ENCODE measurements at regions not wholly inside any gene's neighbourhood (a gene's known extent, or its start where the extent isn't known, plus 50 kb on each side); places are given as distances from the start of the nearest gene placed in this dataset.

- DNase-seq = peak in 1 of 2 donors; percentile 24
Measured at GRCh38 chr6:25041485-25042035, 105.8 kb upstream of the RIPOR2 start.

DNA sequence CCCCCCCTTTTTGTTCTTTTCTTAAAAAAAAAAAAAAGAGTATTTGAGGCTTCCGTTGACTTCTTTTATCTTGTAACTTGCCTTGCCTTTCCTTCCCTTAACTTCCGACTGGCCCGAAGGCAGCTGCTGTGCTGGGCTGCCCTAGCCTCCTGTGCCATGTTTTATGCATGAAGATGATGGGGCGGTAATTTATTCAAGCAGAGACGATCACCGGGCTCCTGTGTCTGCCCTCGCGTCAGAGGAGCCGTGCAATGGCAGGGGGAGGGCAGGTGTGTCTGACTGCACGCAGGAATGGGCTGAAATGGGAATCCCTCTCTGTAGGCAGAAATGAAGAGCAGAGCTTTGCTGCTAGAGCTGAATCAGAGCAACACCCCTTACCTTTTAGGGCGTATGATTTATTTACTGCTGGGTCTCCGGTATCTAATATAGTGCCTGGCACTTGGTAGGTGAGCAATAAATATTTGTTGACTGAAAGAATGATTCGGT lies 106.3 kb upstream of the RIPOR2 start:
- peak; percentile 47 to 51 for DNase-seq

DNA sequence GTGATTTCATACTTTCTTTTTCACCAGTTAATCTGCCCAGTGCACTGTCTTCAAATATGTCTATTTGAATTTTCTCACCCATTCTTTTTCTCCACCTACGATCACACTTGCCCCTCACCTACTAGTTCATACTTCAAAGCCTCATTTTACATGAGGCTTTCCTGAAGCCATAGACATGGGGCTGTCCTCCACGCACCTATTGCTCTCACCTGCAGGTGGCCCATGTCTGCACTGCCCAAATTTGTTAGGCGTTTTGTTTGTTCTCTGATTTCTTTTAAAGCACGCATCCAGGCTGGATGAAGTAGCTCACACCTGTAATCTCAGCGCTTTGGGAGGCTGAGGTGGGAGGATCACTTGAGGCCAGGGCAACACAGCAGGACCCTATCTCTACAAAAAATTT lies 106.8 kb upstream of the RIPOR2 start:
- peak in 1 of 2 donors; percentile 25 for DNase-seq

DNA sequence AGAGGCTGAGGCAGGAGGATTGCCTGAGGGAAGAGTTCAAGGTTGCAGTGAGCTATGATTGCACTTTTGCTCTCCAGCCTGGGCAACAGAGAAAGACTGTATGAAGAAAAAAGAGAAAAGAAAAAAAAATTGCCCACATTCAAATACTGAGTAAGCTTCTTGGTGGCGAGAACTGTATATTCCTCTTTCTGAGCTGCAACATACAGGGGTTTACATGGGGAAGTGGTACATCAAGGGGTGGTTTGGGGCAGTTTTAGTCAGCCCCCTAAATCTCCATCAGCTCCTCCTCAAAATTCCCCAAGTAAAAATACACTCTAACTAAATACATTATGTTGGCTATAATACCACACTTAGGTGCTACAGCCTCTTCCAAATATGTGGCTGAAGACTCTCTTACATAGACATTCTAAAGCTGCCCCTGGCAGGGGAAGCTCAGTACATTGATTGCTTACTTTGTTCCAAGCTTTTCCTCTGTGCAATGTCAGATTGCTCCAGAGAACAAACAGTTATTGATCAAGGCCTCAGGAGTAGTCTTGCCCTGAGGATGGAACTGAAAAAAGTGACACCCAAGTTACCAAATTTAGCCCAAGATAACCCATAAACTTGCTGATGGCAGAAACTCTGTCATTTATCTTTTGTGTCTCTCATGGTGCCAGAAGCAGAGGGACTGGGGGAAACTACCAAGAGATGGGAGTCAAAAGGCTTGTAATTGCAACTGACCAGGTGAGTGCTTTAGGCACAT lies 107.4 kb upstream of the RIPOR2 start:
- no peak for DNase-seq

DNA sequence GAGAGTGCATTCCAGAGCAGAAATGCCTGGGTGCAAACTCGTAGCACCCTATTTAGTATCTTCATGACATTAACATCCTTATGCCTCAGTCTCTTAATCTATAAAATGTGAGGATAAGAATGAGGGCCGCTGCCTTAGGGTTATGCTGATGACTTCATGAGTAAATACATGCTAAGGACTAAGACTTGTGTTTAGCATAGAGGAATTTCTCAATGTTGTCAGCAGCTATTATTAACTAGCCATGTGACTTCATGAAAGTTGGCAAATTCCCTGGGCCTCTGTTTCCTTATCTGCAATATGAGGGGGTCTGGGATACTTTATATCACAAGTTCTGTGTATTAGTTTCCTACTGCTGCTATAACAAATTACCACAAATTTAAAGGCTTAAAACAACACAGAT lies 108.1 kb upstream of the RIPOR2 start:
- no peak for DNase-seq

DNA sequence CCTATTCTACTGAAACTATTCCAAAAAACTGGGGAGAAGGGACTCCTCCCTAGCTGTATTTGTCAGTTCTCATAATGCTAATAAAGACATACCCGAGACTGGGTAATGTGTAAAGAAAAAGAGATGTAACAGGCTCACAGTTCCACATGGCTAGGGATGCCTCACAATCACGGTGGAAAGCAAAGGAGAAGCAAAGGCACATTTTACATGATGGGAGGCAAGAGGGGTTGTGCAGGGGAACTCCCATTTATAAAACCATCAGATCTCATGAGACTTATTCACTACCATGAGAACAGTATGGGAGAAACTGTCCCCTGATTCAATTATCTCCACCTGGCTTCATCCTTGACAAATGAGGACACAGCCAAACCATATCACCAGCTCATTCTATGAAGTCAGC lies 111.2 kb upstream of the RIPOR2 start:
- DNase-seq = no peak

- peak; percentile 66 to 70 for DNase-seq
Measured at GRCh38 chr6:25050356-25050755, 114.6 kb upstream of the RIPOR2 start.

- DNase-seq = no peak
Measured at GRCh38 chr6:25051083-25051482, 115.3 kb upstream of the RIPOR2 start.

- no peak for DNase-seq
Measured at GRCh38 chr6:25052181-25052580, 116.4 kb upstream of the RIPOR2 start.

DNA sequence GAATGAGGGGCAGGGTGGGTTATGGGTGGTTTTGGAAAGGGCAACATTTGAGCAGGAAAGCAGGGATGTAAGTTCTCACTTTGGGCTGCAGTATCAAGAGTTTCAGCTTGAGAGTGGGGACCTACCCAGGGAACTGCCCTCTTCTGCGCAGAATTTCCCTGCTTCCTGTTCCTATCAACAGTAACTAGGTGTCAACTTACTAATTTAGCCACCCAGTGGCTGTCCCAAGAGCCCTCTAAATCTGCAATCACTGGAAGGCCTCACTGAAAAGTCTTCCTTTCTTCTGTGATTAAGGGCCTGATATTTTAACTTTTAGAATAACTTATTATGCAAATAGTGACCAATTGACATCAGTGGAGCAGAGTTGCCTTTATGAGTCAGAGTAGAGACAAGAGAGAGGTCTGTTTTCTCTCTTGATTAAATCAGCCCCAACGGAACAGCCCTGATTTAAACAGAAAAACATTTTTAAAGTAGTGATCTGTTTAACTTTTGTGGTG lies 118.2 kb upstream of the RIPOR2 start:
- no peak for DNase-seq

DNA sequence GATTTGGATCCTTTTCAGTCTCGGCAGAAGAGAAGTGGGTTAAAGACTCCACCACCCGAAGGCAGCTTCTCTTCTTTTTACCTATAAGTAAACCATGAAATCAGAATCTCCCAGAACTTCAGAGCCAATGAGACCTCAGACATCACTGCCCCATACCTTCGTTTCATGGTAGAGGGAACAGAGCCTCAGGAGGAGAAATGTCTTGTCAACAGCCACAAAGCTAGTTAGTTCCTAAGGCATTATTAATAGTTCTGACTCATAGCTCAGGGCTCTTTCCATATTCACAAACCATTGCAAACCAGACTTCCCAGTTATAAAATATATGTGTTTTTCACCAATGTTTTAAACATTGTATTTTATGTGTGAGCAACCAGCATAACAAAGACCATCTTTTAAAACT lies 118.7 kb upstream of the RIPOR2 start:
- no peak for DNase-seq

- peak; percentile 33 to 60 for DNase-seq
Measured at GRCh38 chr6:25056130-25056529, 120.4 kb upstream of the RIPOR2 start.

- DNase-seq = no peak
Measured at GRCh38 chr6:25057111-25057905, 121.5 kb upstream of the RIPOR2 start.

DNA sequence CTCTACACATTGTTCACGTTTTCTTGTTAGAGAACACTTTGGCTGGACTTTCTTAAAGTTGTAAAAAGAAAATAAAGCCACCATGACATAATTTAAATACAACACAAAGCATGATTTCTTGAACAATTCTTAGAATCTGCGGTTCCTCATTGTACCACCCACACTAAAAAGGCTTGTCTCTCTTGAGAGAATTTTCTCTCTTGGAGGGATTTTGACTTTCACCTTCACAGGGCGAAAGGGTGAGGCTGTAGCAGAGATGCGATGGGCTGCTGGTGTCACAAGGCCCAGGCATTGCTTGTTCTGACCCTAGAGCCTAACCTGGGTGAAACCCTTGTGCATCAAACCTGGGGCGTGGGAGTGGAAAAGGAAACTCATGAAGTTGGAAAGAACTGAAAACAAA lies 122.7 kb upstream of the RIPOR2 start:
- no peak for DNase-seq

GRCh38 chr6:25058941-25059340 lies 123.2 kb upstream of the RIPOR2 start:
- DNase-seq = no peak

GRCh38 chr6:25060522-25060921 lies 124.8 kb upstream of the RIPOR2 start:
- DNase-seq = no peak

- no peak for DNase-seq
Measured at GRCh38 chr6:25061289-25061936, 125.7 kb upstream of the RIPOR2 start.

DNA sequence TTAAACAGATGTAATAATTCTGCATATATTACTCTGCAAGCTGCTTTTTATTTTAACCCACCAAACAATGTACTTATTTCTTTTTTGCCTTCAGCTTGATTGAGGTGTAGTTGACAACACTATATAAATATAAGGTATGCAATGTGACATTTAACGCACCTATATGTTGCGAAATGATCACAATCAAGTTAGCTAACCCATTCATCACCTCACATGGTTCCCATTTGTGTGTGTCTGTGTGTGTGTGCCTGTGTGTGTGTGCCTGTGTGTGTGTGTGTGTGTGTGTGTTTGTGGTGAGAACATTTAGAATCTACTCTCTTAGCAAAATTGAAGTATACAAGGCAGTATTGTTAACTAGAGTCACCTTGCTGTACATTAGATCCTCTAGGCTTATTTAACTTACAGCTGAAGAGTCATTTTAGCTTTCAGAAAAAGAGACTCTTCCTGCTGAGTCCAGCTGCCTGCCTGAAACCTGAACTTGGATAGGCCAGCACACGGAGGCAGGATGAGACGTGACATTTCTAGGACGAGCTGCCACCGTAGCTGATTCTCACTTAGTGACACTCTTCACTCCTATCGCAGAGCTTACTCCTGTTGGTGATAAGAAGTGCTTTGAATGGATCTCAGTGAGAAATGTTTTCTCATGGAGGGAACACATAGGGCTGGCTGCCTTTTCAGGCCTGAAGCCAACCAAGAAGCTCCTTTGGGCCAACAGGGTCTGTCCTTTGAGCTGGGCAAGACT lies 126.5 kb upstream of the RIPOR2 start:
- no peak for DNase-seq

GRCh38 chr6:25064006-25064405 lies 128.2 kb upstream of the RIPOR2 start:
- no peak for DNase-seq

GRCh38 chr6:25065666-25066065 lies 129.9 kb upstream of the RIPOR2 start:
- no peak for DNase-seq

DNA sequence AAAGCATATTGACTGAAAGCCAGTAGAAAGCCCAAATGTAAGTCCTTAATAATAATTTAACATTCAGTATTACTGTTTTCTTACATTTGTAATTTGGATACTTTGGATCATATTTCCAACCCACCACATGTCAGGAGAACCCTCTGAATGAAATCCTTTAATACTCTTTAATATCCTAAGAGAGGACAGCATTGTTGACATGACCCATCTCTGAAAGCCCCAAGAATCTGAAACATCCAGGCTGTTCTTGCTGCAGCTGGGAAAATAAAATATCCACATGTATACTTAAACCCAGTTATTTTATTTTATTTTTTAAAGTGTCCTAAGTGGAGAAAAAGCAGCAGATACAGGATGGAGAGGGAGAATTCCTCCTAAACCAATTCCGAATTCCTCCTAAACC lies 130.8 kb upstream of the RIPOR2 start:
- DNase-seq = no peak

- DNase-seq = no peak
Measured at GRCh38 chr6:25068866-25069265, 133.1 kb upstream of the RIPOR2 start.
